ENCODE measurements at regions not wholly inside any gene's neighbourhood (a gene's known extent, or its start where the extent isn't known, plus 50 kb on each side); places are given as distances from the start of the nearest gene placed in this dataset.

GRCh38 chr3:156761007-156761406 is 65.1 kb upstream of the LEKR1 start:
- TF ChIP-seq CTCF (conservative IDR thresholded peaks at IDR 0.05) (no peak), ZFX (IDR thresholded peaks at IDR 0.05) (no peak)

Measured in C4-2B (cell line).